GM21576 (cell line): ENCODE measurements at regions not wholly inside any gene's neighbourhood (a gene's known extent, or its start where the extent isn't known, plus 50 kb on each side); places are given as distances from the start of the nearest gene placed in this dataset.
A peak's percentile ranks its signal among the peaks of the same experiment; 100 is the strongest.
"Not testable (repeated sequence)": the region's sequence is repeated elsewhere in the genome, so short reads cannot be mapped to it uniquely, and the experiment has no call there.

Experiments
- ATAC-seq: cut with Tn5 transposase; IDR thresholded peaks from one replicate; pipeline ENCODE4 v1.9.1; 2021; ENCODE audit warnings: mild to moderate bottlenecking, moderate library complexity; ENCODE audit not compliant: unreplicated experiment

DNA sequence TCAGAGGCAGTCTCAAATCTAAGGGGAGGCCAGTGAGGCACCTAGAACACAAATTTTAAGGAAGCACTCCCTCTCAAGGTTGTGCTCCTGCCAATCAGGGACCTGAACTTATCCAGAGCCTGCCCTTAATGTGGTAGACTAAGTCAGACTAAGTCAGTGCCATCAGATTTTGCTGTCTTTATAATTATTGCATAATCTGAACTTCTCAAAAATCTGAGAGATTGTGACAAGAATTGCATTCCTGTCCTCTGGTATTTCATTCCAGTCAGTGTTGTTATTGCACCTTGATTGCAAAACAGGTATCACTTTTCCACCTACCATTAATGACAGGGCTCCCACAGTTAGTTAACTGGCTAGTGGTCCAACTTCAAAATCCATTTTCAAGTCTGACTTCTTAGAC lies 197.1 kb upstream of the HCN1 start:
- ATAC-seq = no peak

DNA sequence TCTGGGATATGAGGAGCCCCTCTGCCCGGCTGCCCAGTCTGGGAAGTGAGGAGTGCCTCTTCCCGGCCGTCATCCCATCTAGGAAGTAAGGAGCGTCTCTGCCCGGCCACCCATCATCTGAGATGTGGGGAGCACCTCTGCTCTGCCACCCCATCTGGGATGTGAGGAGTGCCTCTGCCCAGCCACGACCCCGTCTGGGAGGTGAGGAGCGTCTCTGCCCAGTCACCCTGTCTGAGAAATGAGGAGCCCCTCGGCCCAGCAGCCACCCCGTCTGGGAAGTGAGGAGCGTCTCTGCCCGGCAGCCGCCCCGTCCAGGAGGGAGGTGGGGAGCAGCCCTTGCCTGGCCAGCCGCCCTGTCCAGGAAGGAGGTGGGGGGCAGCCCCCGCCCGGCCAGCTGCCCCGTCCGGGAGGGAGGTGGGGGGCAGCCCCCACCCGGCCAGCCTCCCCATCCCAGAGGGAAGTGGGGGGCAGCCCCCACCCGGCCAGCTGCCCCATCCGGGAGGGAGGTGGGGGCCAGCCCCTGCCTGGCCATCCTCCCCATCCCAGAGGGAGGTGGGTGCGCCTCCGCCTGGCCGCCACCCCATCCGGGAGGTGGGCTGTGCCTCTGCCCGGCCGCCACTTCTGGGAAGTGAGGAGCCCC lies 194.4 kb upstream of the HCN1 start:
- not testable (repeated sequence) for ATAC-seq

DNA sequence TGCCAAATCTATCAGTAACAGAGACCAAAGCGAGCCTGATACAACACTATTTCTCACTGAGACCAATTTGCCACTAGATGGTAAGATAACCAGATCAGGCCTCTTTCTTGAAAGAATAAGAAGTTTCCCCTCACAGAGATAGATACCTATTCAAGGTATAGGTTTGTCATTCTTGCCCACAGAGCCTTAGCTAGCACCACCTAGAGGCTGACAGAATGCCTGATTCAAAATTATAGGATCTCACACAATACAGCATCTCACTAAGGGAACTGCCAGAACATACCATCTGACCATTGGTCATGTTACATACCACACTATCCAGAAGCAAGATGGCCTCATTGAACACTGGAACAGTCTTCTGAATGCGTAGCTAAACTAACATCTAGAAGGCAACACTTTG lies 166.6 kb upstream of the HCN1 start:
- ATAC-seq = no peak

DNA sequence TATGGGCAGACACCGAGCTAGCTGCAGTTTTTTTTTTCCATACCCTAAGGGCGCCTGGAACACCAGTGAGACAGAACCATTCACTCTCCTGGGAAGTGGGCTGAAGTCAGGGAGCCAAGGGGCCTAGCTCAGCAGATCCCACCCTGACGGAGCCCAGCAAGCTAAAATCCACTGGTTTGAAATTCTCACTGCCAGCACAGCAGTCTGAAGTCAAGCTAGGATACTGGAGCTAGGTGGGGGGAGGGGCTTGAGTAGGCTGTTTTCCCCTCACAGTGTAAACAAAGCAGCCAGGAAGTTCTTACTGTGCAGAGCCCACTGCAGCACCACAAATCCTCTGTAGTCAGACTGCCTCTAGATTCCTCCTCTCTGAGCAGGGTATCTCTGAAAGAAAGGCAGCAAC lies 151.7 kb upstream of the HCN1 start:
- no peak for ATAC-seq

DNA sequence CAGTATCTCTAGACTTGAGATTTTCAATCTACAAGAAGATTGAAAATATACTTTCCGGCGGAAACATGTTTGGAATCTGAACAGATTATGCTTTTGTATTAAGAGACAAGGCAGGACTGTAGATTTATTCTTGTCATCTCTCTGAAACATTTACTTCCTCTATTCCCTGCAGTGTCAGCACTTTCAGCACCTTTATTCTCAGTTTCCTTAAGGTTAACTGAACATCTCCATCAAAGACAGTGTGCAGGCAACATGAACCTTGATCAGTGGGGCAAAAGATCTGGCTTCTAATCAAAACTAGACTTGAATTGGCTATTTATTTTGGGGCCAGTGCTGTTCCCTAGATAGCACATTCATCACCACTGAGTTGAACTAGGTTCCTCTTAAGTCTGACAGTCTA lies 129.9 kb upstream of the HCN1 start:
- no peak for ATAC-seq

DNA sequence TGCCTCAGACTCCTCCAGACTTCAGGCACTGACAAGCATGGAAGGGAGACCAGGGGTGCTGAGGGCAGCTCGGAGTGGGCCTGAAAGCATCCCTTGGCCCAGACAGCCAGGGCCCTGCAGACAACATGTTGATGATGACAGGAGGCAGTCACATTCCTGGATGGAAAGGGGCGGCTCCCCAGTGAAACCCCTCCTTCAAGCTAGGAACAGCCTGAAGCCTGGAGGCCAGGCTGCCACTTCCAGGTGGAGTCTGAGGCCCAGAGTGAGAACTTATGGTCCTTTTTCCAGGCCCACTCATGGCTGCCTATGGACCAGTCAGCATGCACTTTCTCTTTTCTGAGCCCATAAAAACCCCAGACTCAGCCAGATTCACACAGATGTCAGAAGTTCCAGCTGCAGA lies 104.2 kb upstream of the HCN1 start:
- ATAC-seq = no peak

DNA sequence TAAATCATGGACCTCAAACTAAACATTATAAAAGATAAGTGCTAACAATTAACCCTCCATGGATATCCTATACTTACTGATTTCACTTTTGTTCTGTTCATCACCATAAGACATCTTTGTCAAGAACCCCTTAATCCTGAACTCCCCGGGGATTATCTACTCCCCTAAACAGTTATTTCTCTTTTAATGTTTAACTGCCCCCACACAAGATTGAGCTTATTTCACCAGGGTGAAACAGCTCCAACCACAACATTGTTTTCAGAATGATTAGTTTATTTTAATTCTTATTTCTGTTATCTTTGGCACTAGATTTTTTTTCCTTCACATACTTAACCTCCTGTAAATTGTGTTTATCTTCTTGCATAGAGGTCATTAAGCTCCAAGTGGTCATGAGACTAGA lies 103.2 kb upstream of the HCN1 start:
- ATAC-seq = no peak

DNA sequence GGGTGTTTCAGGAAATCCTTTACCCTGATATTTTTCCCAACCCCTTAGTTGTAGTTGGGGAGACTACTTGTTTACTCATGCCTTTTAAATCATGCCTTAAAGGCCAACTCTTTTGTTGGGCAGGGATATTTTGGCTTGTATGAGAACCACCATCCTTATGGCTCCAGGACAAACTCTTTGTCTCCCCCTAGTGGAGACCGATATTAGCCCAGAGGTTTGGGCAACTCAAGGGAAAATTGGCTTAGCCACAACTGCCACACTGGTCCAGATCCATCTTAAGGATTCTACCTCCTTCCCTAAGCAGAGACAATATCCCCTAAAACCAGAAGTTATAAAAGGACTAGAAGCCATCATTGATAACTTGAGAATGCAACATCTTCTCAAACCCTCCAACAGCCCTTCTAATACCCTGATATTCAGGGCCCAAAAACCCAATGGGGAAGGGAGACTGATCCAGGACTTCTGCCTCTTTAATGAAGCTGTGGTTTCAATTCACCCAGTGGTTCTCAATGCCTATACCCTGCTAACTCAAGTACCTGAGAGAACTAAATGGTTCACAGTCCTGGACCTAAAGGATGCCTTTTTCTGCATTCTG lies 100.9 kb upstream of the HCN1 start:
- ATAC-seq = no peak

DNA sequence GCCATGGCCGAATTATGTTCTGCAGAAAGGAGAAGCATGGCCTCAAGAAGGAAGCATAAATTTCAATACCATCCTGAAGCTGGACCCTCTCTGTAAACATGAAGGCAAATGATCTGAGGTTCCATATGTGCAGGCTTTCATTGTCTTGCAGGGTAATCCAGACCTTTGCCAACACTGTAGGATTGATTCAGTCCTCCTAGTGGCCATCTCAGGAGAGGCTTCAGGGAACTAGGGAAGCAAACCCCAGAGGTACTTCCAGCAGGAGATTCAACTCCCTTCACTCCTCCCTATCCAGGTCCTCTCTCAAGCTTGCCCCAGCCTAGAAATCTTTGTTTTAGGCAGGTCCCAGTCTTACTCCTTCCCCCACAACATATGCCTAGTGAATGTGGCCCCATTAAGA lies 99.3 kb upstream of the HCN1 start:
- no peak for ATAC-seq

DNA sequence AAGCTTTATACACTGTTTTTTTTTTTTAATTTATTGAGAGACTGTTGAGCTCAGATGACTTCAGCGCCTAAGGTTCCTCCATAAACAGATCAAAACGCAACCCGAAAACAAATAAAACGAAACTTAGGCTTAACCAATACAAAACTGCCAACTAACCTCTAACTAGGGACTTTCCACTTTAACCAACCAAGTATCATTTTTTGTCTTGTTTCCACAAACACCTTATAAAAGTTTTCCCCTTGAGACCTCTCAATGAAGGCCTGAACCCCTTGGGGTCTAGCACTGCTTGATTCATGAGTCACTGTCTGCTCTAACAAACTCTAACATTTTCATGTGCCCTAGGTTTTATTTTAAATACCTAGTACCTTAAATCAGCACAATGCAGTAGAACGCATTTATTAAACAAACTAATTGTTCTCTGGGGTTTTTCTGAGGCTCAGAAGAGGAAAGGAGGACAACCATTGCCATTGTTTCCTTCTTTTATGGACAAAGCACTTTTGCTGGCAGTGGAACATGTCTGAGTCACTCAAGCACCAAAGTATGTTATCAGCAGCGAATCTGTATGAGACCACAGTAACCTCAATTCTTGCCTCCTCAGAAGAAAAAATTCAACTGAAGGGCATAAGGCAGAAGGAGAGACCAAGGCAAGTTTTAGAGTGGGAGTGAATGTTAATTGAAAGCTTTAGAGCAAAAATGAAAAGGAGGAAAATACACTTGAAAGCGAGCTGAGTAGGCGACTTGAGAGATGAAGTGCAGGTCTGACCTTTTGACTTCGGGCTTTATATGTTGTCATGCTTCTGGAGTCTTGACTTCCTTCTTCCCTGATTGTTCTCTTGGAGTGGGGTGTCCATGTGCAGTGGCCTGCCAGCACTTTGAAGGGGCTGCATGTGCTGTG lies 97.7 kb upstream of the HCN1 start:
- peak; percentile 80 for ATAC-seq

DNA sequence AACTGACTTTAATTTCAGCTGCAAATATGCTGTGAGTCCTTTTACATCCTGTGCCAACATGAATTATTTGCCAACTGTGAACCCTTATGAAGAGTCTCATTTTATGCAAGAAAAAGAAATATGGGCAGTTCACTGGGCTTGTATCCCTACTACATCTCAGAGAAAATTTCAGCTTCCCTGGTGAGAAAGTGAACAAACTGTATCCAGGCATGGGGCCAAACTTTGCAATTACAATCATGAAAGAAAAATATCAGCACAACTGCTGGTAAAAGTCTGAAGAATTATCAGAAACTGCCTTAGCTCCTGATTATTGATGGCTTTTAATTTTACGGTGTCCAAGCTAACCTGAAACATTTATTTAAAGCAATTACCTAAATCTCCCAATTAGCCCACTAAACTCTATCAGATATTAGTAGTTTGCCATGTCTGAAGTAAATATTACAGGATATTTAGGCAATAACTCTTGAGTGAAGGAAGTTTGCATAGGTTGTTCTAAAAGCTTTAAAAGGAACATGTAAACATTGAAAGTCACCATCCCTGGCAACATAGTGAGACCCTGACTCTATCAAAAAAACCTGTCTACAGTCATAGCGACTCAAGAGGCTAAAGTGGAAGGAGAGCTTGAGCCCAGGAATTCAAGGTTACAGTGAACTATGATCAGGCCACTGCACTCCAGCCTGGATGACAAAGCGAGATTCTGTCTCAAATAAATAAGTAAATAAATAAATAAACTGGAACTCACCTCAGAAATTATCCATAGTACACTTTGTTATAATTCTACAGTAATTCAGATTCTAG lies 83.9 kb upstream of the HCN1 start:
- ATAC-seq = no peak

DNA sequence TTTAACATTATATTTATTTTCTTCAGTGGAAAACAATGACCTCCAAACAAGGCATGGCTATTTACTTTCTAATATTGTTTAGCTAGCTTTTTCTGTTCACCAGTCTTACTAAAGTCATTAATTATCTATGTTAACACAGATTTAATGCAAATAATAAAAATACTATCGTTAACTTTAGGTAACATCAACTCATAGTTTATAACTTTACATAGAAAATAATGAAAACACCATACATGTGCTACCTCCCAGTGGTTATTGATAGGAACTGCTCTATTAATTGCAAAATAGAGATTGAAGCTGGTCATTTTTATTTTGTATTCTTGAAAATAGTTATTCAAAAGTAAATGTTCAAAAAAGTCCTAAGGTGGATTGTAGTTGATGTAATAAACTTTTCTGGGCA lies 78.3 kb upstream of the HCN1 start:
- no peak for ATAC-seq

DNA sequence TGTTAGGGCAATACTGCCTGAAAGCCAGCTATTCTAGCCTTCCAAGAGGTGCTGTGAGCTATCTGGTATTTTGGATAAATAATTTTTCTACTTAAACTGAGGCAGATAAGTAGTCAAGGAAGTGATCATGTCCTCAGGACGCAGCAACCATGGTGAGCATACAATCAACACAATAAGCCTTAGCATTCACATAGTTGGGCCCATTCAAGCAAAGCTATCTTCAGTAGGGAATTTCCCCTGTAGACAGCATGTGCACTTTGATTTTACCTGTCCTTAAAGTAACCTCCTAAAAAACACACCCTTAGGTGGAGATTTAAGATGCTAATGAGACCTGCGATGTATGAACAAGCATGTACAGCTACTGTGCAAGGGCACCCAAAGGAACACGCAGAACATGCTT lies 76.2 kb upstream of the HCN1 start:
- ATAC-seq = no peak

DNA sequence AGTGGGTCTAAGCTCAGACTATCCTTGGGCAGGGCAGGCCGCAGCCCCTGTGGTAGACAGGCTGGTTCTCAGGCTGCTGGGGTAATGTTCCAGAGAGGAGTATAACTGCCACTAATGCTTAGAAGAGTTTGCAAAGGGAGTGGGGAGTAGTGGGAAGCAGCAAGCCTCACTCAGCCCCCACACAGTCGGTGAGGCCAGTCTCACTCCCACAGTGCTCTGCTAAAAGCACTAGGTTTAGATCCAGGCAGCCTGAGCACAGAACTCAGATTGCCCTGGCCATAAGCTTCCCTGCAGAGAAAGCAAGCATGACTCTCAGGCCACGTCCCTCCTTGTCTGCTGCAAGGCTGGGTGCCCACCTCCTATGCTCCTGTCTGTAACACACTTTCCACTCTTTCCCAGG lies 69.4 kb upstream of the HCN1 start:
- no peak for ATAC-seq

DNA sequence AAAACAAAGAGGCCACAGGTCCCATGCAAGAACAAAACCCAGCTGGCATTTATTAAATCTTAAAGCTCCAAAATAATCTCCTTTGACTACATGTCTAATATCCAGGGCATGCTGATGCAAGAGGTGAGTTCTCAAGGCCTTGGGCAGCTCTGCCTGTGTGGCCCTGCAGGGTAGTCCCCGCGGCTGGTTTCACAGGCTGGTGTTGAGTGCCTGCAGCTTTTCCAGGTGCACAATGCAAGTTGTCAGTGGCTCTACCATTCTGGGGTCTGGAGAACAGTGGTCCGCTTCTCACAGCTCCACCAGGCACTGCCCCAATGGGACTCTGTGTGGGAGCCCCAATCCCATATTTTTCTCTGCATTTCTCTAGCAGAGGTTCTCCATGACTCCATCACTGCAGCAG lies 54.4 kb upstream of the HCN1 start:
- ATAC-seq = no peak

DNA sequence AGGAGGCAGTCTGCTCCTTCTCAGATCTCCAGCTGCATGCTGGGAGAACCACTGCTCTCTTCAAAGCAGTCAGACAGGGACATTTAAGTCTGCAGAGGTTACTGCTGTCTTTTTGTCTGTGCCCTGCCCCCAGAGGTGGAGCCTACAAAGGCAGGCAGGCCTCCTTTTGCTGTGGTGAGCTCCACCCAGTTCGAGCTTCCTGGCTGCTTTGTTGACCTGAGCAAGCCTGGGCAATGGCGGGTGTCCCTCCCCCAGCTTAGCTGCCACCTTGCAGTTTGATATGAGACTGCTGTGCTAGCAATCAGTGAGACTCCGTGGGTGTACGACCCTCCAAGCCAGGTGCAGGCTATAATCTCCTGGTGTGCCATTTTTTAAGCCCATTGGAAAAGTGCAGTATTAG lies 52.3 kb upstream of the HCN1 start:
- not testable (repeated sequence) for ATAC-seq
